ENCODE measurements at regions not wholly inside any gene's neighbourhood (a gene's known extent, or its start where the extent isn't known, plus 50 kb on each side); places are given as distances from the start of the nearest gene placed in this dataset.

DNA sequence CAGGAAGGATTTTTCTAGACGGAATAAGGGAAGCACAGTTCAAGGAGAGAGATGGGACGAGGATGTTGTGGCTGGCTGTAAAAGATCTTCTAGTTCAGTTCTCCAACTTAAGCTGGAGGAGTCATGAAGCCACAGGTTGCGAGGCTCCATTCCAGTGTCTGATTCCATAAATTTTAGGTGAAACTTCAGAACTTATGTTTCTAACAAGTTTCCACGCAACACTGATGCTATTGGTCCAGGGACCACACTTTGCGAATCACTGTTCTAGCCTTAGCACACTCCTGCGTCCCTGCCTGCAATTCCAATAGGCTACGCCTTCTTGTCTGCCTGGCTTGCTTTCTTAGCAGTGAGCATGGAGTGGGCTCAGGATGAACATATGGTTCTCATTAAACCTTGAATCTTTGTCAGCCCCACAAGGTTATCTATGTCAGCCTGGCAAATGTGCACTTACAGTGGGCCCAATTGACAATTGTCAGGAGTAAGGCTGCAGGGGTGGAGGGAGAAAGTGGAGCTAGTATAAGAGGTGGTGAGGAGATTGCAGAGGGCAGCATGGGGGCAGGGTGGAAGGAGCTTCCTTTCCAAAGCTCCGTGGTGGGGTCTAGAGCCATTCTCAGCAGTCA lies 438.1 kb upstream of the ST6GAL2 start:
- no peak overlapping the region for H3K4me3 ChIP-seq (replicated peaks; ENCODE audit: insufficient read depth, low read length)
- TF ChIP-seq, protein P1, sequence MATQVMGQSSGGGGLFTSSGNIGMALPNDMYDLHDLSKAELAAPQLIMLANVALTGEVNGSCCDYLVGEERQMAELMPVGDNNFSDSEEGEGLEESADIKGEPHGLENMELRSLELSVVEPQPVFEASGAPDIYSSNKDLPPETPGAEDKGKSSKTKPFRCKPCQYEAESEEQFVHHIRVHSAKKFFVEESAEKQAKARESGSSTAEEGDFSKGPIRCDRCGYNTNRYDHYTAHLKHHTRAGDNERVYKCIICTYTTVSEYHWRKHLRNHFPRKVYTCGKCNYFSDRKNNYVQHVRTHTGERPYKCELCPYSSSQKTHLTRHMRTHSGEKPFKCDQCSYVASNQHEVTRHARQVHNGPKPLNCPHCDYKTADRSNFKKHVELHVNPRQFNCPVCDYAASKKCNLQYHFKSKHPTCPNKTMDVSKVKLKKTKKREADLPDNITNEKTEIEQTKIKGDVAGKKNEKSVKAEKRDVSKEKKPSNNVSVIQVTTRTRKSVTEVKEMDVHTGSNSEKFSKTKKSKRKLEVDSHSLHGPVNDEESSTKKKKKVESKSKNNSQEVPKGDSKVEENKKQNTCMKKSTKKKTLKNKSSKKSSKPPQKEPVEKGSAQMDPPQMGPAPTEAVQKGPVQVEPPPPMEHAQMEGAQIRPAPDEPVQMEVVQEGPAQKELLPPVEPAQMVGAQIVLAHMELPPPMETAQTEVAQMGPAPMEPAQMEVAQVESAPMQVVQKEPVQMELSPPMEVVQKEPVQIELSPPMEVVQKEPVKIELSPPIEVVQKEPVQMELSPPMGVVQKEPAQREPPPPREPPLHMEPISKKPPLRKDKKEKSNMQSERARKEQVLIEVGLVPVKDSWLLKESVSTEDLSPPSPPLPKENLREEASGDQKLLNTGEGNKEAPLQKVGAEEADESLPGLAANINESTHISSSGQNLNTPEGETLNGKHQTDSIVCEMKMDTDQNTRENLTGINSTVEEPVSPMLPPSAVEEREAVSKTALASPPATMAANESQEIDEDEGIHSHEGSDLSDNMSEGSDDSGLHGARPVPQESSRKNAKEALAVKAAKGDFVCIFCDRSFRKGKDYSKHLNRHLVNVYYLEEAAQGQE (IDR thresholded peaks at IDR 0.05; ENCODE audit: insufficient replicate concordance, low read depth): no peak
- TF ChIP-seq, protein P2, sequence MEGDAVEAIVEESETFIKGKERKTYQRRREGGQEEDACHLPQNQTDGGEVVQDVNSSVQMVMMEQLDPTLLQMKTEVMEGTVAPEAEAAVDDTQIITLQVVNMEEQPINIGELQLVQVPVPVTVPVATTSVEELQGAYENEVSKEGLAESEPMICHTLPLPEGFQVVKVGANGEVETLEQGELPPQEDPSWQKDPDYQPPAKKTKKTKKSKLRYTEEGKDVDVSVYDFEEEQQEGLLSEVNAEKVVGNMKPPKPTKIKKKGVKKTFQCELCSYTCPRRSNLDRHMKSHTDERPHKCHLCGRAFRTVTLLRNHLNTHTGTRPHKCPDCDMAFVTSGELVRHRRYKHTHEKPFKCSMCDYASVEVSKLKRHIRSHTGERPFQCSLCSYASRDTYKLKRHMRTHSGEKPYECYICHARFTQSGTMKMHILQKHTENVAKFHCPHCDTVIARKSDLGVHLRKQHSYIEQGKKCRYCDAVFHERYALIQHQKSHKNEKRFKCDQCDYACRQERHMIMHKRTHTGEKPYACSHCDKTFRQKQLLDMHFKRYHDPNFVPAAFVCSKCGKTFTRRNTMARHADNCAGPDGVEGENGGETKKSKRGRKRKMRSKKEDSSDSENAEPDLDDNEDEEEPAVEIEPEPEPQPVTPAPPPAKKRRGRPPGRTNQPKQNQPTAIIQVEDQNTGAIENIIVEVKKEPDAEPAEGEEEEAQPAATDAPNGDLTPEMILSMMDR (IDR thresholded peaks at IDR 0.05; ENCODE audit: insufficient read depth, low read length): no peak
- TF ChIP-seq SPI1 (IDR thresholded peaks at IDR 0.05; ENCODE audit: borderline replicate concordance, low read depth): no peak
- no peak for TF ChIP-seq POLR2AphosphoS5 (IDR thresholded peaks at IDR 0.05; ENCODE audit: low read depth)
- no peak for TF ChIP-seq GABPA (IDR thresholded peaks at IDR 0.05; ENCODE audit: low read depth)
- no peaks in the 10 kb centered on the region for H3K27me3 ChIP-seq (ENCODE audit: insufficient read depth, poor library complexity, severe bottlenecking)
- DNase-seq (ENCODE audit: low read depth in 1 of 2, low spot score in 1 of 2): no peak
- H3K27ac ChIP-seq (replicated peaks): no peak overlapping the region

DNA sequence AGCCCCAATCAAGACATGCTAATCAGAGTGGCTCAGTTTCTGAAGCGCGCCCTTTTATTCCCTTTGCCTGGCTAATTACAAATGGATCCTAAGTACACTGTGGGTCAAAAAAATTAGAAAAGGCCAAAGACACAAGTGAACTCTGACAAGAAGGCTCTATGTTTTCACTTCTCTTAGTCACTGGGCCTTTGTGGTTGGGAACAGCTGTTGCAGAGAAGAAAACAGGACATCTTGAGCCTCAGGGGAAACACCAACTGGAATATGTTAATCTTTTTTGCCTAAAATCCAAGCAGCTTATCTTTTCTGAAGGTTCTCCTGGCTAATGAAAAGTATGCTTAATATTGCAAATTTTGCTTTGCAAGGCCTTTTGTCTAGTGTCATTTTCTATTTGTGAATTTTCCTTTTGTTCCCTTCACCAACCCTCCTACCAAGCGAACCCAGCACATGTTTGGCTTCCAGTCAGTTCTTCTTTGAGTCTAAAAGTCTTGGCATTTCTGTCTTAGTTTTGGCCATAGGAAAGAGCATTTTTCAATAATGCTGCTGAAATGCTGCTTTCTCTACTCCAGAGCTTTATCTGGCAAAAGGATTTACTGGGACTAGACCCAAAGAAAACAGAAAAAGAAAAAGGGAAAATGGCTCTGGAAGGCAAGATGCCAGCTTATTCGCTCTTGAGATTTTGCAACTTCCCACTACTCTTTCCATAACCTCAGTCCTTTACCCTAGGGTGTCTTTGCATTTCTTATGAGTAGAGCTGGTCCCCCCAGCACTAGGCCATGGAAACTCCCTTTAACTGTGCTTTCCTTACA lies 440.2 kb upstream of the ST6GAL2 start:
- TF ChIP-seq, protein P1 (IDR thresholded peaks at IDR 0.05; ENCODE audit: insufficient replicate concordance, low read depth): no peak
- no peak for TF ChIP-seq POLR2AphosphoS5 (IDR thresholded peaks at IDR 0.05; ENCODE audit: low read depth)
- TF ChIP-seq GABPA (IDR thresholded peaks at IDR 0.05; ENCODE audit: low read depth): no peak
- TF ChIP-seq, protein P2 (IDR thresholded peaks at IDR 0.05; ENCODE audit: insufficient read depth, low read length): no peak
- TF ChIP-seq SPI1 (IDR thresholded peaks at IDR 0.05; ENCODE audit: borderline replicate concordance, low read depth): no peak
- Histone ChIP-seq H3K27ac (replicated peaks) (no peak overlapping the region), H3K4me3 (replicated peaks; ENCODE audit: insufficient read depth, low read length) (no peak overlapping the region), H3K27me3 (ENCODE audit: insufficient read depth, poor library complexity, severe bottlenecking) (no peaks in the 10 kb centered on the region)
- DNase-seq (ENCODE audit: low read depth in 1 of 2, low spot score in 1 of 2): no peak

DNA sequence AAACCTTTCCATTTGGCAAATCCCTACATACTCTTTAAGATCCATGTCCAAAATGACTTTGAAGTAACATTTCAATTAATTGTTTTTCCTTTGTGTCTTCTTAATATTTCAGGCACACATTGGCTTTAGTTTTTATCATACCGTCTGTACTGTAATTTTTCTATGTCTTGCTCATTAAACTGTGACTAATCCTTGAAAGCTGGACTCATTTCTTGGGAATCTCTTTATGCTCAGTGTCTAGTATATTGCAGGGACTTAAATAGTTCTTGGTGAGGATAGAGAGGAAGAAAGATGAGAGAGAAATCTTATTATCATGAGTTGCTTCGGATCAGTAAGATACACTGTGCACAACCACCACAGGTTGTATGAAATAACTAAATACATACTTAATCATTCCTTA lies 448.3 kb upstream of the ST6GAL2 start:
- Histone ChIP-seq H3K27ac (replicated peaks) (no peak overlapping the region), H3K27me3 (ENCODE audit: insufficient read depth, poor library complexity, severe bottlenecking) (no peaks in the 10 kb centered on the region), H3K4me3 (replicated peaks; ENCODE audit: insufficient read depth, low read length) (no peak overlapping the region)
- DNase-seq (ENCODE audit: low read depth in 1 of 2, low spot score in 1 of 2): no peak
- TF ChIP-seq, protein P1 (IDR thresholded peaks at IDR 0.05; ENCODE audit: insufficient replicate concordance, low read depth): no peak
- TF ChIP-seq GABPA (IDR thresholded peaks at IDR 0.05; ENCODE audit: low read depth) (no peak), POLR2AphosphoS5 (IDR thresholded peaks at IDR 0.05; ENCODE audit: low read depth) (no peak), SPI1 (IDR thresholded peaks at IDR 0.05; ENCODE audit: borderline replicate concordance, low read depth) (no peak)
- TF ChIP-seq, protein P2 (IDR thresholded peaks at IDR 0.05; ENCODE audit: insufficient read depth, low read length): no peak

Measured in HL-60 (cell line).